Right ventricle myocardium inferior (tissue), 1 donor: ENCODE measurements at regions not wholly inside any gene's neighbourhood (a gene's known extent, or its start where the extent isn't known, plus 50 kb on each side); places are given as distances from the start of the nearest gene placed in this dataset.

ENCODE experiments used
- ATAC-seq: fragments of 200-7000 bp; cut with Tn5 transposase; one replicate; pipeline ENCODE4 v1.9.1; 2020; ENCODE audit warnings: mild to moderate bottlenecking, moderate library complexity
- DNase-seq: peaks from one replicate; pipeline ENCODE4 v3.0.0; 2021; ENCODE audit errors: missing footprints
- intact Hi-C: fragments of 100-400 bp; cut with DNase I; formaldehyde crosslinking; loops from one replicate; pipeline ENCODE4 v1.11.0; 2022
- donor health status: DM: no; HTN: yes; CAD: no; lungs with severe emphysema.

DNA sequence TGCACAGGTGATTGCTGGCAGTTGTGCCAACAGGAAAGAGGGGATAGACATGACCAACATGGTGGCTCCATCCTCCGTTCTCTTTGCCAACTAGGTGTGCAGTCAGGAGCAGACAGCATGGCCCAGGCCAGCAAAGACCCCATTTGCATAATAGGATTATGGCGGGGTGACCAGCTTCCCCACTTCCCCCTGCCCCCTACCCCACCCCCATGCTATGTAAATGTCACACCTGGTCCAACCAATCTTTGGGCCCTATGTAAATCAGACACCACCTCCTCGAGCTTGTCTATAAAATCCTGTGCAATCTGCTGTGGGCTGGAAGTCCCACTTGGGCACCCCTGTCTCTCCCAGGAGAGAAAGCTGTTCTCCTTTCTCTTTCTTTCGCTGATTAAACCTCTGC is 146.0 kb downstream of the SLC30A10 start:
- ATAC-seq (no peak), DNase-seq (peak; percentile 39)
- intact Hi-C loops: no loop called here

DNA sequence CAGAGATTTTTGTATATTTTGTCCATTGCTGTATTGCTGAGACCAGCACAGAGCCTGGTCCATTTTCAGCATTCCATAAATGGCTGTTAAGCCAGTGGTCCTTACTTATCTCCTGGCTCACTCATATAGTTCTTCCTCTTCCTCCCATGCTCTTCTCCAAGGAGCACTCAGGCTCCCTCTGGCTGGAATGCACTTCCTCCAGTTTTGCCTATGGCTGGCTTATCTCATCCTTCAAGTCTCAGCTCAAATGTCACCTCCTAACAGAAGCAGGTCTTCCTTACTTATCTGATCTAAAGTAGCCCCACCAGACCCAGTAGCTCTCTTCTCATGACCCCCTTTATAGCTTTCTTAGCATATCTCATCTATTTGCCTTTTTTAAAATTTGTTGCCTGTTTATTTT is 146.9 kb downstream of the SLC30A10 start:
- DNase-seq (no peak), ATAC-seq (no peak)
- intact Hi-C loops: no loop called here

DNA sequence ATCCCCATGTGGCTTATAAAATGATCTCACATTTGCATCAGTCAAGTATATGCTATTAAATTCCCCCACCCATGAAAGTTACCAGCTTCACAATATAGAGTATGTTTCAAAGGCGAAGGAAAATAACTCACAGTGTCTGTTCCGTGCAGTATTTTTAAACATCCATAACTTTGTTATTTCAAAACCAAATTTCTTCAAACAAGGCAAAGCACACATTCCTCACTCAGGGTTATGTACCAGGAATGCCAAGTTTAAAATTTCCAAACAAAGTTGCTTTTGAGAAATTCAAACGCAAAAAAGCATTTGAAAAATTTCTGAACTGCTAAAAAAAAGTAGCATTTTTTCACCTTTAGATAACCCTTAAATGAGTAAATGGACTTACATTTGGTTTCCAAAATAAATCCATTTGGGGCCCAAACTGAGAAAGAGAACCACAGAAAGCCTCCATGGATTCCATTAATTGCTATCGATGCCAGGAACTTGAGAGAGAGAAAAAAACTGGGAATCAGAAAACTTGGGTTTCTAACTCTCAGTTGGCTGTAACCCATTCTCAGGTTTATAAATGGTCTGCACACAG is 149.5 kb downstream of the SLC30A10 start:
- no peak for ATAC-seq
- intact Hi-C loops: no loop called here

DNA sequence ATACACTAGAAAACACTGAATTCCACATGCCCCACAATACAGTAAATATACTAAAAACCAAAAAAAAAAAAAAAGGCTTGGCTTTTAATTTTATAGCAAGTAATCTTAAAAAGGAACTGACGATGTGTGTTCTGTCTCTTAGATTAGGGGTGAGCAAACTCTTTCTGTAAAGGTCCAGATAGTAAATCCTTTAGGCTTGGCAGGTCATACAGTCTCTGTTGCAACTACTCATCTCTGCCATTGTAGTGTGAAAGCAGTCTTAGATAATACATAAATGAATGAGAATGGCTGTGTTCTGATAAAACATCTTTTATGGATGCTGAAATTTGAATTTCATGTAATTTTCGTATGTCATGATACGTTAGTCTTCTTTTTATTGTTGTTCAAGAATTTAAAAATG is 150.2 kb downstream of the SLC30A10 start:
- no peak for ATAC-seq
- no peak for DNase-seq
- intact Hi-C loops: no loop called here

More for the DNA sequence above, 149.5 kb downstream of the SLC30A10 start:
- no peak for DNase-seq

- intact Hi-C loops: no loop called here
- ATAC-seq (no peak), DNase-seq (no peak)
Observed at GRCh38 chr1:219774386-219774785, 154.0 kb downstream of the SLC30A10 start.

- intact Hi-C loops: no loop called here
- ATAC-seq: no peak
- no peak for DNase-seq
Observed at GRCh38 chr1:219773775-219774174, 154.6 kb downstream of the SLC30A10 start.

GRCh38 chr1:219773110-219773509 is 155.2 kb downstream of the SLC30A10 start:
- DNase-seq (no peak), ATAC-seq (peak; percentile 58)
- intact Hi-C loops: no loop called here

GRCh38 chr1:219772265-219773036 is 155.9 kb downstream of the SLC30A10 start:
- ATAC-seq (peak; percentile 98), DNase-seq (no peak)
- intact Hi-C loops: no loop called here

GRCh38 chr1:219771080-219771479 is 157.3 kb downstream of the SLC30A10 start:
- intact Hi-C loops: no loop called here
- DNase-seq (no peak), ATAC-seq (no peak)

DNA sequence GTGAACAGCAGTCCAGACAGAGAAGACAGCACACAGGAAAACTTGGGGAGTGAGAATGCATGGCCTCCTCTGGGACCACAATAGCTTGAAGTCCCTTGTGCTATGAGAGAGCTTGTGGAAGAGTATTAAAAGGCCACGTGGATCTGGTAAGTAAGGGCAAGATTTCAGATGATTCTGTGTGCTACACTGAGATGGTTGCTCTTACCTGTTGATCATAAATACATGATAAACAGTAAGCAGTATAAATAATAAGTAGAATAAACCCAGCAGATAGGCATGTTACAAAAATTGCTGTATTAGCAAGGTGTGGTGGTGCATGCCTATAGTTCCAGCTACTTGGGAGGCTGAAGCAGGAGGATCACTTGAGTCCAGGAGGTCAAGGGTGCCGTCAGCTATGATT is 150.4 kb upstream of the ZC3H11B start:
- no peak for DNase-seq
- ATAC-seq: no peak
- intact Hi-C loops: no loop called here

- no peak for ATAC-seq
- intact Hi-C loops: no loop called here
- DNase-seq: no peak
Observed at GRCh38 chr1:219761208-219761860, 148.4 kb upstream of the ZC3H11B start.

DNA sequence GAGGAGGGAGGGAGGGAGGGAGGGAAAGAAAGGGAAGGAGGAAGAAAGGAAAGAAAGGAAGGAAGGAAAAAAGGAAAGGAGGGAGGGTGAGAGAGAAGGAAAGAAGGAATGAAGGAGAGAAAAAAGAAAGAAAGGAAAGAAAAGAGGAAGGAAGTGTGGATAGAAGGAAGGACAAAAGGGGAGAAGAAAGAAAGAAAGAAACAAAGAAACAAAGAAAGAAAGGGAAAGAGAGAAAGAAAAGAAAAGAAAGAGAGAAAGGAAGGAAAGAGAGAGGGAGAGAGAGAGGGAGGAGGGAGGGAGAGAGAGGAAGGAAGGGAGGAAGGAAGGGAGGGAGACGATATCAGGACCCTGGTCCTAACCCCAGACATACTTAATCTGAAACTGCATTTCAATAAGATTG is 146.2 kb upstream of the ZC3H11B start:
- ATAC-seq: no peak
- no peak for DNase-seq
- intact Hi-C loops: loop anchor here (5.0 kb wide), 1 partner anchor 33 kb away; no protein-coding TSS in a partner anchor

GRCh38 chr1:219757890-219758289 is 145.0 kb upstream of the ZC3H11B start:
- ATAC-seq: peak; percentile 61
- DNase-seq: no peak
- intact Hi-C loops: loop anchor here (5.0 kb wide), 1 partner anchor 34 kb away; no protein-coding TSS in a partner anchor

- DNase-seq (no peak), ATAC-seq (no peak)
- intact Hi-C loops: loop anchor here (5.0 kb wide), 1 partner anchor 37 kb away; no protein-coding TSS in a partner anchor
Observed at GRCh38 chr1:219755234-219755633, 142.3 kb upstream of the ZC3H11B start.

DNA sequence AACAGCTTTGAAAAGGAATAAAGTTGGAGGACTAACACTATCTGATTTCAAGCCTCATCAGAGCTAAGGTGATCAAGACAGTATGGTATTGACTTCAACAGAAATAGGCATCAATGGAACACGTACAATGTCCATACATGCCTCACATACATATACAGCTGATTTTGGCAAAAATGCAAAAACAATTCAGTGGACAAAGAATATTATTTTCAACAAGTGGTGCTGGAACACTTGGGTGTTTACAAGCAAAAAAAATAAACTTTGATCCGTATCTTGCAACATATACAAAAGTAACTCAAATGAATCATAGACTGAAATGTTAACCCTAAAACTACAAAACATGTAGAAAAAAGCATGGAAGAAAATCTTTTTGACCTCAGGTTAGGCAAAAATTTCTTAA is 141.9 kb upstream of the ZC3H11B start:
- ATAC-seq: no peak
- intact Hi-C loops: loop anchor here (5.0 kb wide), 1 partner anchor 38 kb away; no protein-coding TSS in a partner anchor
- DNase-seq: no peak

DNA sequence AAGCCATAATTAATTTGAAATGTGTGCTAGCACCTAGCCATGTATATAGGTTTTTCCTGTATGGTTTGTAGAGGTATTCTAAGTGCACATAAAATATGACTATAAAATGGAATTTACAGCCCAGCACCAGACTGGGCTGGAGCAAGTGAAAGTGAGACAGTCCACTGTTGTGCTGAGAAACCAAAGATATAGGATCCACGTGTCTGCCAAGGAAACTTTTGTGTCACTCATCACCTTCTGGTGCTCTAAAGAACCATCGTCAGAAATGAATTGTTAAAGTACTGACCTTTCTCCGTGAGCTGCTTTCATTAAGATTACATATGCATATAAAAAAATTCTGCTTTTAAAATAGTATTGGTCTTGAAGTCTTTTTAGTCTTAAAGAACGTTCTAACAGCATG is 141.0 kb upstream of the ZC3H11B start:
- ATAC-seq: peak; percentile 77
- DNase-seq: no peak
- intact Hi-C loops: no loop called here

- intact Hi-C loops: no loop called here
- ATAC-seq (peak; percentile 38), DNase-seq (no peak)
Observed at GRCh38 chr1:219752645-219753044, 139.7 kb upstream of the ZC3H11B start.

GRCh38 chr1:219751870-219752507 is 139.1 kb upstream of the ZC3H11B start:
- intact Hi-C loops: no loop called here
- ATAC-seq: peak; percentile 69
- DNase-seq: no peak

GRCh38 chr1:219749370-219749769 is 136.5 kb upstream of the ZC3H11B start:
- ATAC-seq: no peak
- no peak for DNase-seq
- intact Hi-C loops: loop anchor here (10.0 kb wide), 1 partner anchor 335 kb away; no protein-coding TSS in a partner anchor
